HEK293 (cell line): ENCODE measurements at regions not wholly inside any gene's neighbourhood (a gene's known extent, or its start where the extent isn't known, plus 50 kb on each side); places are given as distances from the start of the nearest gene placed in this dataset.
"Not testable (repeated sequence)": the region's sequence is repeated elsewhere in the genome, so short reads cannot be mapped to it uniquely, and the experiment has no call there.

Experiments
- CTCF ChIA-PET: fragments of 350-600 bp; formaldehyde crosslinking; extraction: SDS; loops from one replicate; lab custom pipeline; 2021; ENCODE audit warnings: antibody characterized with exemption; lab: Yijun Ruan, JAX
- POLR2A ChIA-PET: fragments of 300-600 bp; formaldehyde crosslinking; extraction: SDS; loops from one replicate; lab custom pipeline; 2020; ENCODE audit warnings: antibody characterized with exemption, inconsistent platforms; lab: Yijun Ruan, JAX
- H3K27ac ChIP-seq: fragments of 200-500 bp; sonication (Bioruptor generic); 2 replicates; pipeline ENCODE4 v1.5.1; 2014; ENCODE audit warnings: low read depth, low read length, control low read depth, inconsistent platforms; ENCODE audit errors: extremely low read depth
- H3K36me3 ChIP-seq, 2 experiments: fragments of 200-500 bp in 1 of 2; sonication (Bioruptor generic) in 1 of 2; 1 replicate in 1 of 2; 2 replicates in 1 of 2; pipeline ENCODE4 v1.5.1; 2014 to 2017; ENCODE audit warnings: inconsistent platforms in 2 of 2, low read length in 2 of 2; ENCODE audit not compliant: control insufficient read depth in 2 of 2, insufficient read depth in 1 of 2
- H3K4me1 ChIP-seq: fragments of 200-500 bp; sonication (Bioruptor generic); 2 replicates; pipeline ENCODE4 v1.5.1; 2014; ENCODE audit warnings: mild to moderate bottlenecking, low read length, inconsistent platforms; ENCODE audit not compliant: control insufficient read depth, insufficient read depth
- H3K4me3 ChIP-seq: 2 replicates; pipeline ENCODE4 v1.5.1; 2011; ENCODE audit warnings: low read depth, mild to moderate bottlenecking, control low read depth, low read length, moderate library complexity
- H3K9me3 ChIP-seq: fragments of 200-500 bp; sonication (Bioruptor generic); 2 replicates; pipeline ENCODE4 v1.5.1; 2014; ENCODE audit warnings: low read depth, low read length, inconsistent platforms; ENCODE audit not compliant: control insufficient read depth, insufficient read depth
- HOXC10 ChIP-seq: sonication (generic); formaldehyde crosslinking; IDR thresholded peaks from 2 replicates; pipeline ENCODE4 v1.8.1; 2023; ENCODE audit warnings: mild to moderate bottlenecking, missing genetic modification reagents
- TCF7L2 ChIP-seq: IDR thresholded peaks from 2 replicates; pipeline ENCODE4 v1.6.1; 2011; ENCODE audit warnings: low read depth, mild to moderate bottlenecking, inconsistent platforms, low read length, moderate library complexity, borderline replicate concordance
- TRIM28 ChIP-seq: IDR thresholded peaks from 2 replicates; pipeline ENCODE4 v1.6.1; 2011; ENCODE audit warnings: low read length, control low read depth, borderline replicate concordance
- WT1 ChIP-seq: fragments of 450-650 bp; formaldehyde crosslinking; IDR thresholded peaks from 2 replicates; pipeline ENCODE4 v1.5.1; 2016; ENCODE audit warnings: missing biosample characterization, missing genetic modification characterization
- ZEB2 ChIP-seq: fragments of 450-650 bp; formaldehyde crosslinking; IDR thresholded peaks from 2 replicates; pipeline ENCODE4 v1.5.1; 2016; ENCODE audit warnings: missing biosample characterization, missing genetic modification characterization
- ZFHX2 ChIP-seq: fragments of 450-650 bp; formaldehyde crosslinking; conservative IDR thresholded peaks from 2 replicates; pipeline ENCODE4 v1.5.1; 2016; ENCODE audit warnings: missing biosample characterization, missing genetic modification characterization
- ZFP3 ChIP-seq: fragments of 450-650 bp; formaldehyde crosslinking; IDR thresholded peaks from 2 replicates; pipeline ENCODE4 v1.5.1; 2016; ENCODE audit warnings: low read depth, missing biosample characterization, missing genetic modification characterization
- ZIC2 ChIP-seq: fragments of 450-650 bp; formaldehyde crosslinking; IDR thresholded peaks from 2 replicates; pipeline ENCODE4 v1.5.1; 2016; ENCODE audit warnings: missing biosample characterization, missing genetic modification characterization
- ZNF146 ChIP-seq: fragments of 450-650 bp; formaldehyde crosslinking; IDR thresholded peaks from 2 replicates; pipeline ENCODE4 v1.5.1; 2016; ENCODE audit warnings: missing biosample characterization, missing genetic modification characterization
- ZNF175 ChIP-seq: fragments of 450-650 bp; formaldehyde crosslinking; IDR thresholded peaks from 2 replicates; pipeline ENCODE4 v1.5.1; 2016; ENCODE audit warnings: missing biosample characterization, missing genetic modification characterization
- ZNF184 ChIP-seq: fragments of 450-650 bp; IDR thresholded peaks from 2 replicates; pipeline ENCODE4 v1.5.1; 2018; ENCODE audit warnings: missing biosample characterization, mild to moderate bottlenecking, missing genetic modification characterization
- ZNF24 ChIP-seq: fragments of 450-650 bp; formaldehyde crosslinking; IDR thresholded peaks from 2 replicates; pipeline ENCODE4 v1.5.1; 2016; ENCODE audit warnings: missing biosample characterization, missing genetic modification characterization
- ZNF302 ChIP-seq: fragments of 450-650 bp; formaldehyde crosslinking; IDR thresholded peaks from 2 replicates; pipeline ENCODE4 v1.5.1; 2016; ENCODE audit warnings: missing biosample characterization, missing genetic modification characterization, low read depth
- ZNF311 ChIP-seq: fragments of 450-650 bp; formaldehyde crosslinking; IDR thresholded peaks from 2 replicates; pipeline ENCODE4 v1.5.1; 2017; ENCODE audit warnings: missing biosample characterization, missing genetic modification characterization, borderline replicate concordance
- ZNF37A ChIP-seq: fragments of 450-650 bp; IDR thresholded peaks from 2 replicates; pipeline ENCODE4 v1.5.1; 2018; ENCODE audit warnings: missing biosample characterization, missing genetic modification characterization
- ZNF391 ChIP-seq: fragments of 450-650 bp; formaldehyde crosslinking; IDR thresholded peaks from 2 replicates; pipeline ENCODE4 v1.5.1; 2016; ENCODE audit warnings: low read depth, missing biosample characterization, missing genetic modification characterization, borderline replicate concordance
- ZNF404 ChIP-seq: fragments of 450-650 bp; formaldehyde crosslinking; IDR thresholded peaks from 2 replicates; pipeline ENCODE4 v1.5.1; 2017; ENCODE audit warnings: missing biosample characterization, missing genetic modification characterization
- ZNF555 ChIP-seq: fragments of 450-650 bp; formaldehyde crosslinking; conservative IDR thresholded peaks from 2 replicates; pipeline ENCODE4 v1.5.1; 2017; ENCODE audit warnings: missing biosample characterization, mild to moderate bottlenecking, missing genetic modification characterization, inconsistent platforms
- ZNF560 ChIP-seq: fragments of 450-650 bp; formaldehyde crosslinking; IDR thresholded peaks from 2 replicates; pipeline ENCODE4 v1.5.1; 2017; ENCODE audit warnings: missing biosample characterization, missing genetic modification characterization, borderline replicate concordance
- ZNF621 ChIP-seq: fragments of 450-650 bp; formaldehyde crosslinking; IDR thresholded peaks from 2 replicates; pipeline ENCODE4 v1.5.1; 2017; ENCODE audit warnings: missing biosample characterization, missing genetic modification characterization
- ZSCAN30 ChIP-seq: fragments of 450-650 bp; IDR thresholded peaks from 2 replicates; pipeline ENCODE4 v1.5.1; 2018; ENCODE audit warnings: missing biosample characterization, mild to moderate bottlenecking, missing genetic modification characterization, moderate library complexity
- TF ChIP-seq, protein P1 (sequence below): fragments of 450-650 bp; formaldehyde crosslinking; IDR thresholded peaks from 2 replicates; pipeline ENCODE4 v1.5.1; 2016; ENCODE audit warnings: missing biosample characterization, missing genetic modification characterization, low read depth
- TF ChIP-seq, protein P2 (sequence below): fragments of 450-650 bp; formaldehyde crosslinking; IDR thresholded peaks from 2 replicates; pipeline ENCODE4 v1.5.1; 2016; ENCODE audit warnings: missing biosample characterization, missing genetic modification characterization
- TF ChIP-seq, protein P3 (sequence below): fragments of 450-650 bp; formaldehyde crosslinking; IDR thresholded peaks from 2 replicates; pipeline ENCODE4 v1.5.1; 2016; ENCODE audit warnings: missing biosample characterization, missing genetic modification characterization
- TF ChIP-seq, protein P4 (sequence below): fragments of 450-650 bp; formaldehyde crosslinking; IDR thresholded peaks from 2 replicates; pipeline ENCODE4 v1.5.1; 2017; ENCODE audit warnings: missing biosample characterization, missing genetic modification characterization
- TF ChIP-seq, protein P5 (sequence below): IDR thresholded peaks from 2 replicates; pipeline ENCODE4 v1.6.1; 2011; ENCODE audit warnings: mild to moderate bottlenecking, low read depth, low read length, borderline replicate concordance

DNA sequence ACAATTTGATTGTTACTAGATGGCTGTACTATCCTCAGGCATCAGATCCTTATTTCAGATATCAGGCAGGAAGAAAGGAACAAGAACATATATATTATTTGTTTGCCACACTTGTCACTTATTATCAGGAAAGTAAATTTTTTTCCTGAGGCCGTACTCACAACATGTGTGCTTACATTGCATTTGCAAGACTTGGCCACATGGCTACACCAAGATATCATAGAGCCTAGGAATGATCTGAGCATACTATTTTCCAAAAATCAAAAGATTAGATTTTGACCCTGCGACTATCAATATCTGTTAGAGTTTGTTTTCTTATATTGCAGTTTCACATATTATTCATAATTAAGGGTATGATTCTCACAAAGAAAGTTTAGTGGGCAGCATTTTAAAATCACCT lies 426.2 kb upstream of the BCHE start:
- Histone ChIP-seq H3K36me3 (no peaks in the 10 kb centered on the region), H3K27ac (no peak overlapping the region), H3K4me1 (no peaks in the 10 kb centered on the region), H3K9me3 (no peaks in the 10 kb centered on the region), H3K4me3 (no peak overlapping the region)
- ChIA-PET CTCF (no interaction called here), POLR2A (no interaction called here)
- TF ChIP-seq, protein P1, sequence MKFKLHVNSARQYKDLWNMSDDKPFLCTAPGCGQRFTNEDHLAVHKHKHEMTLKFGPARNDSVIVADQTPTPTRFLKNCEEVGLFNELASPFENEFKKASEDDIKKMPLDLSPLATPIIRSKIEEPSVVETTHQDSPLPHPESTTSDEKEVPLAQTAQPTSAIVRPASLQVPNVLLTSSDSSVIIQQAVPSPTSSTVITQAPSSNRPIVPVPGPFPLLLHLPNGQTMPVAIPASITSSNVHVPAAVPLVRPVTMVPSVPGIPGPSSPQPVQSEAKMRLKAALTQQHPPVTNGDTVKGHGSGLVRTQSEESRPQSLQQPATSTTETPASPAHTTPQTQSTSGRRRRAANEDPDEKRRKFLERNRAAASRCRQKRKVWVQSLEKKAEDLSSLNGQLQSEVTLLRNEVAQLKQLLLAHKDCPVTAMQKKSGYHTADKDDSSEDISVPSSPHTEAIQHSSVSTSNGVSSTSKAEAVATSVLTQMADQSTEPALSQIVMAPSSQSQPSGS (tag by site-specific recombination): no peak
- TF ChIP-seq ZNF311 (no peak), ZNF184 (tag by site-specific recombination) (no peak), WT1 (no peak), TCF7L2 (no peak)

DNA sequence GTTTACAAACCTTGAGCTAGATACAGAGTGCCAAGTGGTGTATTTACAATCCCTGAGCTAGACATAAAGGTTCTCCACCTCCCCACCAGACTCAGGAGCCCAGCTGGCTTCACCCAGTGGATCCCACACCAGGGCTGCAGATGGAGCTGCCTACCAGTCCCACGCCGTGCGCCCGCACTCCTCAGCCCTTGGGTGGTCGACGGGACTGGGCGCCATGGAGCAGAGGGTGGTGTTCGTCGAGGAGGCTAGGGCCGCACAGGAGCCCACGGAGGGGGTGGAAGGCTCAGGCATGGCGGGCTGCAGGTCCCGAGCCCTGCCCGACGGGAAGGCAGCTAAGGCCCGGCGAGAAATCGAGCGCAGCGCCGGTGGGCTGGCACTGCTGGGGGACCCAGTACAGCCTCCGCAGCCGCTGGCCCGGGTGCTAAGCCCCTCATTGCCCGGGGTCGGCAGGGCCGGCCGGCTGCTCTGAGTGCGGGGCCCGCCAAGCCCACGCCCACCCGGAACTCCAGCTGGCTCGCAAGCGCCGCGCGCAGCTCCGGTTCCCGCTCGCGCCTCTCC lies 421.1 kb upstream of the BCHE start:
- H3K4me1 ChIP-seq, H3K36me3 ChIP-seq, H3K4me3 ChIP-seq, CTCF ChIA-PET, H3K9me3 ChIP-seq, POLR2A ChIA-PET, H3K27ac ChIP-seq: not testable (repeated sequence)

DNA sequence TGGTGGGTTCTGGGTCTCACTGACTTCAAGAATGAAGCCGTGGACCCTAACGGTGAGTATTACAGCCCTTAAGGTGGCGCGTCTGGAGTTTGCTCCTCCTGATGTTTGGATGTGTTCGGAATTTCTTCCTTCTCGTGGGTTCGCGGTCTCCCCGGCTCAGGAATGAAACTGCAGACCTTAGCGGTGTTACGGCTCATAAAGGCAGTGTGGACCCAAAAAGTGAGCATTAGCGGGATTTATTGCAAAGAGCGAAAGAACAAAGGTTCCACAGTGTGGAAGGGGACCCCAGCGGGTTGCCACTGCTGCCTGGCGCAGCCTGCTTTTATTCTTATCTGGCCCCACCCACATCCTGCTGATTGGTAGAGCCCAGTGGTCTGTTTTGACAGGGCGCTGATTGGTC lies 420.5 kb upstream of the BCHE start:
- no peaks in the 10 kb centered on the region for H3K36me3 ChIP-seq
- H3K4me3 ChIP-seq: no peak overlapping the region
- POLR2A ChIA-PET: no interaction called here
- no peaks in the 10 kb centered on the region for H3K9me3 ChIP-seq
- TF ChIP-seq ZIC2 (tag by site-specific recombination): no peak
- TF ChIP-seq ZNF302 (tag by site-specific recombination): no peak
- TF ChIP-seq ZFHX2 (tag by site-specific recombination): no peak
- TF ChIP-seq ZNF391: no peak
- TF ChIP-seq ZNF175 (tag by site-specific recombination): no peak
- TF ChIP-seq, protein P2, sequence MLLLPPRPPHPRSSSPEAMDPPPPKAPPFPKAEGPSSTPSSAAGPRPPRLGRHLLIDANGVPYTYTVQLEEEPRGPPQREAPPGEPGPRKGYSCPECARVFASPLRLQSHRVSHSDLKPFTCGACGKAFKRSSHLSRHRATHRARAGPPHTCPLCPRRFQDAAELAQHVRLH: no peak
- no peak for TF ChIP-seq HOXC10
- TF ChIP-seq ZNF404: no peak
- TF ChIP-seq, protein P3, sequence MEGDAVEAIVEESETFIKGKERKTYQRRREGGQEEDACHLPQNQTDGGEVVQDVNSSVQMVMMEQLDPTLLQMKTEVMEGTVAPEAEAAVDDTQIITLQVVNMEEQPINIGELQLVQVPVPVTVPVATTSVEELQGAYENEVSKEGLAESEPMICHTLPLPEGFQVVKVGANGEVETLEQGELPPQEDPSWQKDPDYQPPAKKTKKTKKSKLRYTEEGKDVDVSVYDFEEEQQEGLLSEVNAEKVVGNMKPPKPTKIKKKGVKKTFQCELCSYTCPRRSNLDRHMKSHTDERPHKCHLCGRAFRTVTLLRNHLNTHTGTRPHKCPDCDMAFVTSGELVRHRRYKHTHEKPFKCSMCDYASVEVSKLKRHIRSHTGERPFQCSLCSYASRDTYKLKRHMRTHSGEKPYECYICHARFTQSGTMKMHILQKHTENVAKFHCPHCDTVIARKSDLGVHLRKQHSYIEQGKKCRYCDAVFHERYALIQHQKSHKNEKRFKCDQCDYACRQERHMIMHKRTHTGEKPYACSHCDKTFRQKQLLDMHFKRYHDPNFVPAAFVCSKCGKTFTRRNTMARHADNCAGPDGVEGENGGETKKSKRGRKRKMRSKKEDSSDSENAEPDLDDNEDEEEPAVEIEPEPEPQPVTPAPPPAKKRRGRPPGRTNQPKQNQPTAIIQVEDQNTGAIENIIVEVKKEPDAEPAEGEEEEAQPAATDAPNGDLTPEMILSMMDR (tag by site-specific recombination): no peak
- TF ChIP-seq ZNF146: no peak
- CTCF ChIA-PET: no interaction called here
- H3K27ac ChIP-seq: no peak overlapping the region
- no peaks in the 10 kb centered on the region for H3K4me1 ChIP-seq

DNA sequence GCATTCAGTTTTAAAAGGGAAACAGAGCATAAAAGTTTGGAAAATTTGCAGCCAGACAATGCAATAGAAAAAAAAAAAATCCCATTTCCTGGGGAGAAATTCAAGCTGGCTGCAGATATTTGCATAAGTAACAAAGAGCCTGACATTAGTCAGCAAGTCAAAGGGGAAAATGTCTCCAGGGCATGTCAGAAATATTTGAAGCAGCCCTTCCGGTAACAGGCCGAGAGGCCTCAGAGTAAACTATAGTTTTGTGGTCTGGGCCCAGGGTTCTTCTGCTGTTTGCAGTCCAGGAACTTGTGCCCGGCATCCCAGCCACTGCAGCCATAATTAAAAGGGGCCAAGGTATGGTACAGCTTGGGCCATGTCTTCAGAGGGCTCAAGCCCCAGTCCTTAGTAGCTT lies 411.6 kb upstream of the BCHE start:
- Histone ChIP-seq H3K36me3 (no peaks in the 10 kb centered on the region), H3K4me3 (no peak overlapping the region), H3K4me1 (no peaks in the 10 kb centered on the region), H3K9me3 (no peaks in the 10 kb centered on the region), H3K27ac (no peak overlapping the region)
- POLR2A ChIA-PET: no interaction called here
- CTCF ChIA-PET: no interaction called here
- TF ChIP-seq, protein P4, sequence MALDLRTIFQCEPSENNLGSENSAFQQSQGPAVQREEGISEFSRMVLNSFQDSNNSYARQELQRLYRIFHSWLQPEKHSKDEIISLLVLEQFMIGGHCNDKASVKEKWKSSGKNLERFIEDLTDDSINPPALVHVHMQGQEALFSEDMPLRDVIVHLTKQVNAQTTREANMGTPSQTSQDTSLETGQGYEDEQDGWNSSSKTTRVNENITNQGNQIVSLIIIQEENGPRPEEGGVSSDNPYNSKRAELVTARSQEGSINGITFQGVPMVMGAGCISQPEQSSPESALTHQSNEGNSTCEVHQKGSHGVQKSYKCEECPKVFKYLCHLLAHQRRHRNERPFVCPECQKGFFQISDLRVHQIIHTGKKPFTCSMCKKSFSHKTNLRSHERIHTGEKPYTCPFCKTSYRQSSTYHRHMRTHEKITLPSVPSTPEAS (tag by site-specific recombination): no peak
- TF ChIP-seq ZSCAN30 (tag by site-specific recombination) (no peak), ZNF621 (no peak), ZEB2 (no peak), TRIM28 (no peak), ZFP3 (no peak), ZNF37A (no peak), ZNF555 (tag by site-specific recombination) (no peak), ZNF560 (tag by site-specific recombination) (no peak), ZNF24 (no peak)
- TF ChIP-seq, protein P5, sequence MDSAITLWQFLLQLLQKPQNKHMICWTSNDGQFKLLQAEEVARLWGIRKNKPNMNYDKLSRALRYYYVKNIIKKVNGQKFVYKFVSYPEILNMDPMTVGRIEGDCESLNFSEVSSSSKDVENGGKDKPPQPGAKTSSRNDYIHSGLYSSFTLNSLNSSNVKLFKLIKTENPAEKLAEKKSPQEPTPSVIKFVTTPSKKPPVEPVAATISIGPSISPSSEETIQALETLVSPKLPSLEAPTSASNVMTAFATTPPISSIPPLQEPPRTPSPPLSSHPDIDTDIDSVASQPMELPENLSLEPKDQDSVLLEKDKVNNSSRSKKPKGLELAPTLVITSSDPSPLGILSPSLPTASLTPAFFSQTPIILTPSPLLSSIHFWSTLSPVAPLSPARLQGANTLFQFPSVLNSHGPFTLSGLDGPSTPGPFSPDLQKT: no peak
